Ureter (tissue), 1 donor: ENCODE measurements at regions not wholly inside any gene's neighbourhood (a gene's known extent, or its start where the extent isn't known, plus 50 kb on each side); places are given as distances from the start of the nearest gene placed in this dataset.
"Not testable (repeated sequence)": the region's sequence is repeated elsewhere in the genome, so short reads cannot be mapped to it uniquely, and the experiment has no call there.

ENCODE experiments used
- DNase-seq: peaks from one replicate; pipeline ENCODE4 v3.0.0-alpha.2; 2020; ENCODE audit warnings: low spot score
- donor health status: DM: yes; HTN: yes; CAD: no.

- DNase-seq = no peak
Observed at GRCh38 chr5:85538362-85538761, 1079.4 kb upstream of the COX7C start.

- no peak for DNase-seq
Observed at GRCh38 chr5:85545129-85545528, 1072.6 kb upstream of the COX7C start.

- no peak for DNase-seq
Observed at GRCh38 chr5:85549229-85549628, 1068.5 kb upstream of the COX7C start.

GRCh38 chr5:85549836-85550599, 1067.7 kb upstream of the COX7C start:
- no peak for DNase-seq

- DNase-seq = no peak
Observed at GRCh38 chr5:85556464-85556863, 1061.3 kb upstream of the COX7C start.

GRCh38 chr5:85576666-85577065, 1041.1 kb upstream of the COX7C start:
- DNase-seq = no peak

- DNase-seq = not testable (repeated sequence)
Observed at GRCh38 chr5:85587806-85588205, 1029.9 kb upstream of the COX7C start.

- not testable (repeated sequence) for DNase-seq
Observed at GRCh38 chr5:85588268-85588667, 1029.5 kb upstream of the COX7C start.

GRCh38 chr5:85590764-85591163, 1027.0 kb upstream of the COX7C start:
- DNase-seq = no peak

- DNase-seq = no peak
Observed at GRCh38 chr5:85591311-85591710, 1026.4 kb upstream of the COX7C start.

GRCh38 chr5:85602843-85603242, 1014.9 kb upstream of the COX7C start:
- DNase-seq = no peak

- DNase-seq = no peak
Observed at GRCh38 chr5:85604378-85604777, 1013.4 kb upstream of the COX7C start.

GRCh38 chr5:85604786-85605185, 1013.0 kb upstream of the COX7C start:
- DNase-seq = no peak

GRCh38 chr5:85605381-85605780, 1012.4 kb upstream of the COX7C start:
- DNase-seq = no peak

GRCh38 chr5:85614489-85614888, 1003.3 kb upstream of the COX7C start:
- DNase-seq = no peak

- no peak for DNase-seq
Observed at GRCh38 chr5:85621668-85622067, 996.1 kb upstream of the COX7C start.

GRCh38 chr5:85628153-85628552, 989.6 kb upstream of the COX7C start:
- DNase-seq = no peak

GRCh38 chr5:85638495-85639125, 979.1 kb upstream of the COX7C start:
- not testable (repeated sequence) for DNase-seq

GRCh38 chr5:85646036-85646435, 971.7 kb upstream of the COX7C start:
- DNase-seq = no peak

GRCh38 chr5:85646641-85647040, 971.1 kb upstream of the COX7C start:
- no peak for DNase-seq

- no peak for DNase-seq
Observed at GRCh38 chr5:85647349-85648127, 970.2 kb upstream of the COX7C start.

- DNase-seq = no peak
Observed at GRCh38 chr5:85648495-85648894, 969.2 kb upstream of the COX7C start.

- no peak for DNase-seq
Observed at GRCh38 chr5:85651731-85652130, 966.0 kb upstream of the COX7C start.
